NCI-H524 treated with DMSO at 0.1 percent for 48 hours (cell line): ENCODE measurements at regions not wholly inside any gene's neighbourhood (a gene's known extent, or its start where the extent isn't known, plus 50 kb on each side); places are given as distances from the start of the nearest gene placed in this dataset.
"Not testable (repeated sequence)": the region's sequence is repeated elsewhere in the genome, so short reads cannot be mapped to it uniquely, and the experiment has no call there.

ENCODE experiments used
- DNase-seq: peaks from one replicate; lab custom pipeline; 2025; lab: John Stamatoyannopoulos, UW

DNA sequence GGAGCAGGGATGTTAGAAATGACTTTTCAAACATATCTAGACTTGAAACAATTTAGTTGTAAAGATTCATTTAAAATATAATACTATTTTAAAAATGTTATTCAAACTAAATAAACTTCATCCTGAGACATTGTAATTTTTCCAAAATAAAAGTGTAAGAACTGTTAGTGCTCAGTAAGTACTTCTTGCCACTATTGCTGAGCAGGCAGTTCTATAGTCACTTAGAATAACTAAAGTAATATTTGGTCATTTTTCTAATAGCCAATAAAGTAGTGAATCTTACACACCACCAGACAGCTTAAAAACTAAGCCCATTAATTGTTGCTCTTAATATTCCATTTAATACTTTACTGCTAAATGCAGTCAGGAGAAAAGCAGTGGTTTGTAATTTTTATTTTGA, 1120.0 kb upstream of the CDH10 start:
- DNase-seq: no peak

GRCh38 chr5:25763781-25764180, 1119.0 kb upstream of the CDH10 start:
- no peak for DNase-seq

- DNase-seq: no peak
Measured at GRCh38 chr5:25754895-25755294, 1110.1 kb upstream of the CDH10 start.

GRCh38 chr5:25744908-25745307, 1100.1 kb upstream of the CDH10 start:
- DNase-seq: no peak

DNA sequence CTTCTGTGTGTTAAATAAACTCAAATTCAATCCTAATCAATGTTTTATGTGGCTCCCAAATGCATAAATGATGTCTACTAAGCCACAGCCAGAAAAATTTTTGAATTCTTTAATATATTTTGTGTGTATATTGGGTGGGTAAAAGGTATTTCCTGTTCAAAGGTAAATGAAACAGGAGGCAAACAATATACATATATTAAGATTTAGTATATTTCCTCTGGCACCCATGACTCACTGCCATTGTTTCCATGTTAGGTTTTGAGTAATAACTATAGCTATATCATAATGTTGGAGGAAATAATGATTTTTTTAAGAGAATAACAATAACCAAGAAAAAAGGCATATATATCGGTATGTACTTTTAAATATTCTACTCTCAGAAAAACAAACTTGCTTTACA, 1071.9 kb upstream of the CDH10 start:
- no peak for DNase-seq

GRCh38 chr5:25713259-25713658, 1068.5 kb upstream of the CDH10 start:
- DNase-seq: no peak

DNA sequence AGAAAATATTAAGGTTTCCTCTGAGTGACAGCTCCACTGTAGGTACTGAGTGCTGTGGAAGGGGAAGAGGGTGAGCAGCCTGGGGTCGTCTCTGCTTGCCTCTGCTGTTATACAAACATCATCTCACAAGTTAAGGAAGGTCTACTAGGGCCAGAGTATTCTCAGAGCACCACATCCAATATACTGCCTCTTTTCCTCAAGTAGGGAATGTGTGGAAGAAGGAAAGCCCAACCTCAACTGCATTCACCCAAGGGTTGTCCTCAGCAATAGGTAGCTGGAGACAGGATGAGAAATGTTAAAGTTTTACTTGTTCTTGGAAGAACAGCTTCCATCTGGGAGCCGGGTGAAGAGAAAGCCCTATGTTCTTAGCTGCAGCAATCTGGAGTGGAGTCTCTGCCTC, 1062.3 kb upstream of the CDH10 start:
- DNase-seq: no peak

DNA sequence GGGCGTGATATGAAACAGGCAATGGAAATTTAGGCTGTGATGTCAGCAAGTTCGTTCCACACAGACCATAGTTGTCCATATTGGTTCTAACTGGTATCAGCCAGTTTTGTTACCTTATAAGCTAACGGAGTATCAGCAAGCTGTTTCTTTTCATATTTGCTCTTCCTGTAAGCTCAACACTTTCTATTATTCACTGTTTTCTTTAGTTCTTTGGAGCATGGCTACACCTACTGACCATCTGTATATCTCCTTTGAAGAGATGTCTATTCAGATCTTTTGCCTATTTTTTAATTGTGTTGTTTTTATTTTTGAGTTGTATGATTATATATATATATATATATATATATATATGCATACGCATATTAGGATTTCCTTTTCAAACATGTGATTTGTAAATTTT, 1057.2 kb upstream of the CDH10 start:
- DNase-seq: no peak

GRCh38 chr5:25694801-25695200, 1050.0 kb upstream of the CDH10 start:
- no peak for DNase-seq

DNA sequence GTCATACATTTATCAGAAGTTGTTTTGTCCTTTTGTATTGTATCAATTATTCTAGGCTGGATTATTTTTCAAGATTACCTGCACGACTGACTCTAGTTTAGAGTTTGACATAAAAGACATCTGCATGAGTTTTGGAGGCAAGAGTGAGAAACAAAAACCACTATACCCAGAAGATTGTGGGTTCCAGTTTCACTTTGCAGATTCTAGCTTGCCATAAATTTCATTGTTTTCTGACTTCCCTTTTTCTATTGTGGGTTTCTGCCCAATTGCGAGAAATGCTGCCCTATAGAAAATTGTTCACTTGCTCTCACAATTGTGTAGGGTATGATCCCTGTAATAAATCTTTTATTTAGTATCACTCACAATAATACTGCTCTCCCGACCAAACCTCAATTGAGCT, 1043.4 kb upstream of the CDH10 start:
- DNase-seq: no peak

- DNase-seq: no peak
Measured at GRCh38 chr5:25669645-25670401, 1025.0 kb upstream of the CDH10 start.

DNA sequence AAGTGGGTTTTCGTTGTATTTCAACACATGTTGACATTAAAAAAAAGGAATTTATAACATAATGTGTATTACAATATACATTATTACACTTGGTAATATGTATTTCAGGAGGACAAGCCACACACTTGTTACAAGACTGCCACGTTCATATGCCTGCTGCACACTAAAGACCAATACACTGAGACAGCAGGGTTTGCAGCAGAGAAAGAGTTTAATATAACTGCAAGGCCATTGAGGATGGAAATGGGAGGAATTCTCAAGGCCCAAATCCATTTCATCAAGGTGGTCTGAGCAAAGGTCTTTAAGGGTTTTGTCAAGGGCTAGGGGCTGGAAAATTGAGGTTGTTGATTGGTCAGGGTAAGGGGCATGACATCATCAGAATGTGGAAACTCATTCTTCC, 1017.8 kb upstream of the CDH10 start:
- no peak for DNase-seq

DNA sequence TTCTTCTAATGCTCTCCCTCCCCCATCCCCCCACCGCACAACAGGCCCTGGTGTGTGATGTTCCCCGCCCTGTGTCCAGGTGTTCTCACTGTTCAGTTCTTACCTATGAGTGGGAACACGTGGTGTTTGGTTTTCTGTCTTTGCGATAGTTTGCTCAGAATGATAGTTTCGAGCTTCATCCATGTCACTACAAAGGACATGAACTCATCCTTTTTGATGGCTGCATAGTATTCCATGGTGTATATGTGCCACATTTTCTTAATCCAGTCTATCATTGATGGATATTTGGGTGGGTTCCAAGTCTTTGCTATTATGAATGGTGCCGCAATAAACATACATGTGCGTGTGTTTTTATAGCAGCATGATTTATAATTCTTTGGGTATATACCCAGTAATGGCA, 1005.5 kb upstream of the CDH10 start:
- DNase-seq: not testable (repeated sequence)

- no peak for DNase-seq
Measured at GRCh38 chr5:25649628-25650265, 1005.0 kb upstream of the CDH10 start.

DNA sequence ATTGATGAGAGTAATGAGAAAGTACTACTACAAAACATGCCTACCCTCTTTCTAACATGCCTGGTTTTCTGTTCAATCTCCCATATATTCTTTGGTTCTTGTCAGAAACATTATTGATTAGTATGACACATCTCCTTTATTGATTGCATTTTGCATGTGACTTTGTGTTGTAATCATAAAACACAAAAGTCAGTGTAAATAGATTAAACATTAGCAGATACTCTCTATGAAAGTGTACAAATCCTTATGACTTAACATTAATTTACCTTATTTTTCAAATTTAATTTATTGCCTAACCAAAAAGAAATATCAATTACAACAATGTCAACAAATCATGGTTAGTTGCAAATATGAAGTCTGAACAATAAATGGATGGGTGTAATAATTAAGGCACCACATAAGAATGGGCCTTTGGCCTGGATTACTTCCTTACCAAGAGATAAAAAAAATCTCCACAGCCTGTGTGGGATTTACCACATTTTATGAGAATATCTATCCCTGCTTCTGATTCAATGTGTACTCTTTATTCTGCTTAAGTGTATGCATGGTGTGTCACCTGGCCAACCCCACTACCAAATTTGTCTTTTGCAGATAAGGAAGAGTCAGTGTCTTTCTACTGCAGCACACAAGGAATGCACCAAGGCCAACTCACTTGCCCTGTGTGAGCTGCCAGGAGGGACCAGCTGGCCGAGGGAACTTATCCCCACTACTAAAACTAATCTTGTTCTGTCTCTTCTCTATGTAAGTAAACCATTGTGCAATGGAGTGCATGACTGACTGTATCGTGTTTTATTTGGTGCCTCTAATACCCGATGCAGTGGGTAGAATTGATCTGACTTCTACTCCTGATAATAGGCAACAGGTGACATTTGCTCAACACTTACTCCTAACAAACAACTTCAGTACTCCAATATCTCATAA, 1001.9 kb upstream of the CDH10 start:
- DNase-seq: no peak

DNA sequence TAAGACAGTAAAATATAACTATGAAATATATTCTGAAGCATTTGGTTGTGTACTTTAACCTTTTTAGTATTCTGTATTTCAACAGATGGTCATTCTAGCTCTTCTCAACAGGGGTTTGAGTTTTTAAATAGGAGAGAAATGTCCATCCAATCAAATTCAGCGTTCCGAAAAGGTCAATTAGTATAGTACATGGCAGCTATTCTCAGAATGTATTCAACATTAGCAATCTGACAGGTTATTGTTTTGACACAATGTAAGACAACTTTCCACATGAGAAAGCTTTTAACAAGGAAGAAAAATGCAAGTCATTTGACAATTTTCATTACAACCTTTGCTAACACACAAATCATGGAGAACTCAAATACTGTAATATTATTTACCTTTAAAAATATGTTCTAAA, 996.3 kb upstream of the CDH10 start:
- no peak for DNase-seq

DNA sequence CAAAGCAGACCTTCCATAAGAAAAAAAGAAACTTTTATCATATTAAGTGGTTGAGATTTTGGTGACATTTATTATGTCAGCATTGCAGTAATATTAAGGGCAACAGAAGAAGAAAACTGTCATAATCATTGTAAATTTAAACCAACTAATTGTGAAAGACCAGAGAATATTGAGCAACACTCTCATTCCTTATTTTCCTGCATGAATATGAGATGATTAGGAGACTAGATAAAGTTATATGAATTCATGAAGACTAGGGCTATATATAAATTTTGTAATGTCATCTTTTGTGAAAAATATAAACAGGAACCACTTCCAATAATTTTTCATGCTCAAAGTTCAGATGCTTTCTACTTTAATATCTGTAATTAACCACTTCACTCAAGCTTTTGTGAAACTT, 974.5 kb upstream of the CDH10 start:
- DNase-seq: no peak

DNA sequence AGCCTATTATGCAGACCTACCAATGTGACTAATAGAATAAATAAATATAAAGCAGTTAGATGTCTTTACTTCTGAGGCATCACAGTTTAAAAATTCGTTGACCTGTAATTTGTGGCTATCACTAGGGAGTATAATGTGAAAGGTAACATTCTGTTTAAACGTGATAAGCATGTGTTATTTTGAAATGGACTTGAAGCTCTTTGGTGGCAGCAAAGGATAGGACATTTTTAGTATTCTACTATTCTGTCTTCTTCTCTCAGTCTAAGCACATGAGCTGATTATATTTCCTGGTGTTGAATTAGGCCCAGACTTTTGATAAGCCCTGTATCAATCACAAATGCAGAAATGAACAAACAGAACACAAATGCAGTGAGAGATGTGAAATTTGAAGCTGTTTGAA, 974.0 kb upstream of the CDH10 start:
- no peak for DNase-seq

DNA sequence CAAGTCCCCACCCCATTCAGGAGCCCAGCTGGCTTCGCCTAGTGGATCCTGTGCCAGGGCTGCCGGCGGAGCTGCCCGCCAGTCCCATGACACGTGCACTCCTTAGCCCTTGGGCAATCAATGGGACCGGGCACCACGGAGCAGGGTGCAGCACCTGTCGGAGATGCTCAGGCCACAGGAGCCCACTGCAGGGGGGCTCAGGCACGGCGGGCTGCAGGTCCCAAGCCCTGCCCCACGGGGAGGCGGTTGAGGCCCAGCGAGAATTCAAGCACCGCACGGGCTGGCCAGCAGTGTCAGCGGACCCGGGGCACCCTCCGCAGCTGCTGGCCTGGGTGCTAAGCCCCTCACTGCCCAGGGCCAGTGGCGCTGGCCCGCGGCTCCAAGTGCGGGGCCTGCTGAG, 969.7 kb upstream of the CDH10 start:
- DNase-seq: no peak

DNA sequence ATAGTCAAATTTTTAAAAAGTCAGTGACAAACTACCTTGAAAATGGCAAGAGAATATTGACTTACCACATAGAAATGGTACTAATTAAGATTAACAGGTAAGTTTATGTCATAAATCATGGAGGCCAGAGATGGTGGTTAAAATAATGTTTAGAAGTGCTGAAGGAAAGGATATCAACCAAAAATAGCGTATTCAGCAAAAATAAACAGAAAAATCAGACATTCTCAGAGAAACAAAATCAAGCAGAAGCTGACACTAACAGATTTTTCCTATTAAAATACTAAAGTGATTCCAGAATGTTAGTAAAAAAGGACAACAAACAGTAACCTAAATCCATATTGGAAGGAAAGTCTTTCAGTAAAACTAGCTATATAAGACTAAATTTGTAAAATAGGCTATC, 959.9 kb upstream of the CDH10 start:
- no peak for DNase-seq

GRCh38 chr5:25579111-25579510, 934.3 kb upstream of the CDH10 start:
- no peak for DNase-seq

DNA sequence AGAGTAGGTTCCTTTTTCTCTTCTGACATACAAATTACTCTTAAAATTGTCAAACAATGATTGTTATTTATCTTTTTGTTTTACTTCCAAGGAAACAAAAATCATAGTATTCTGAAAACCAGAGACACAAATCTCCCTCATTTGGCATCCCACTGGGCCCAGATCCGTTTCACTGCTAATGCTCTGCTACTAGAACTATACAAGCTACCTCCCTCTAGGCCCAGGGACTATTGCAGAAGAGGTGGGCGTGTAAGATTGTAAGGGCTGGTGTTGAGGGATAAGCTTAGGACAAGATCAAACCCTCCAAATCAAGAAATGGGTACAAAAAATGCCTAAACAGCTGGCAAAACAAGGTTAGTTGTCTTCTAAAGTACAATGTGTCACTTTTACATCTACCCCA, 928.9 kb upstream of the CDH10 start:
- no peak for DNase-seq

DNA sequence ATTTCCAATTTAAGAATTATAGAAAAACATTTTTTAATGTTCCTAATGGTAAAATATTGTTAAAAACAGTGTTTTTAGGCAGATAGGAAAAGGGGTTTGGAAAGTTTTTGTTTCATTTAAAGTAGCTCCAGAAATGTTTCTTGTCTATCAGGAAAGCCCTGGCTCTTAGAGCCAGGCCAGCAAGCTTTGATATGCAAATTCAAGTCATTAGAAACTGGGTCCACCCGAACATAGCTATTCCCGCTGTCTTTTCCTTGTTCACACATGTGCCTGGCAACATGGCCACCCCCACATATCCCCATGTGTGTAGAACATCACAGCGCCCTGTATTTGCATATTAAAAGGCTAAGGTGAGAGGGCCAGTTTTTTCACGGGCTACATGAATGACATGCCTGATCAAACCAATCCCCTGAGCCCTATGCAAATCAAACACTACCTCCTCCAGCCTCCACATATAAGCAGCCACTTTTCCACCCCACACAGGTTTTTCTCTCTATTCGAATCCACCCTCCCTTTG, 925.3 kb upstream of the CDH10 start:
- no peak for DNase-seq
